Spleen (tissue), 7 donors: ENCODE measurements at regions not wholly inside any gene's neighbourhood (a gene's known extent, or its start where the extent isn't known, plus 50 kb on each side); places are given as distances from the start of the nearest gene placed in this dataset.

Source experiments
- POLR2A ChIP-seq, 3 donors: fragments of 450-650 bp; IDR thresholded peaks; one replicate each; pipeline ENCODE4 v1.5.1; 2017; ENCODE audit warnings: antibody characterized with exemption in 3 of 3, mild to moderate bottlenecking in 1 of 3
- TF ChIP-seq, protein P1 (sequence below), 11 experiments: fragments of 200-600 bp in 7 of 11; fragments of 450-650 bp in 4 of 11; sonication (generic) in 4 of 11; IDR thresholded peaks in 8 of 11; conservative IDR thresholded peaks in 3 of 11; 1 replicate in 7 of 11; 2 replicates in 4 of 11; pipeline versions ENCODE4 v1.4.0 to v1.8.0; 2016 to 2021; ENCODE audit warnings: antibody characterized with exemption in 11 of 11, inconsistent platforms in 4 of 11, mild to moderate bottlenecking in 1 of 11
- donor health status: DM: no; HTN: no; CAD: no; lungs with moderate emphysema.
- donor health status: DM: no; HTN: no; CAD: no.
- donor health status: DM: no; HTN: no; CAD: no.

DNA sequence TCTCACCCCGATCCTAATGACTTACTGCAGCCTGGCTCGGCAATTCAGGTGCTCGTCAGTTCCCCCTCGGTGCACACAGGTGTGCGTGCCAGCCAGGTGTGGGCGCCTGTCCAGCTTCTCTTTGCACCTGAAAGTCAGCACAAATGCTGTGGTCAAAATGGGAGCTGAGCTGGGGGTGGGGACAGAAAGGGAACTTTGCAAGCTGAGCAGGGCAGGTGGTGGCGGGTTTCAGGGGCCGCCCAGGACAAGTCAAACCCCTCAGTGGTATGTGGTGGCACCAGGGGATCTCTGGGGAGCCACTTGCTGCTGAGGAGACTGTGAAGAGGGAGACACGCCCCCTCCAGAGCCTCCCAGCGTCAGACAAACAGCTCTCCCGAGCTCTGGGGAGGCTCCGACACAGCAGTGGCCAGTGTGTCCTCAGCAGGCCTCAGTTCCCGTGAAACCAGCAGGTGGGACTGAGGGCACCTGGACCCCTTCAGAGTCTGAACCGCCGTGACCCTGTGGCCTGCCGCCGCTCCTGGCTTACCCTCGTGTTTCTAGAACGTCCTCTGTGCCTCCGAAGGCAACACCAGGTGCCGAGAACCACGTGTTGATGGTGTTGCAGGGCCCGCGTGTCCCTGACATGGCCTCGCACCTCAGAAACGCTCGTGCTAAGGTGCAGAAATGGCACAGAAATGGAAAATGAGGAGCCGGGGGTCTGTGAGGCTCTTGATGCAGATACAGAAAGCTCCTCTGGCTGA, 233.5 kb upstream of the TNRC6C start:
- TF ChIP-seq, protein P1, sequence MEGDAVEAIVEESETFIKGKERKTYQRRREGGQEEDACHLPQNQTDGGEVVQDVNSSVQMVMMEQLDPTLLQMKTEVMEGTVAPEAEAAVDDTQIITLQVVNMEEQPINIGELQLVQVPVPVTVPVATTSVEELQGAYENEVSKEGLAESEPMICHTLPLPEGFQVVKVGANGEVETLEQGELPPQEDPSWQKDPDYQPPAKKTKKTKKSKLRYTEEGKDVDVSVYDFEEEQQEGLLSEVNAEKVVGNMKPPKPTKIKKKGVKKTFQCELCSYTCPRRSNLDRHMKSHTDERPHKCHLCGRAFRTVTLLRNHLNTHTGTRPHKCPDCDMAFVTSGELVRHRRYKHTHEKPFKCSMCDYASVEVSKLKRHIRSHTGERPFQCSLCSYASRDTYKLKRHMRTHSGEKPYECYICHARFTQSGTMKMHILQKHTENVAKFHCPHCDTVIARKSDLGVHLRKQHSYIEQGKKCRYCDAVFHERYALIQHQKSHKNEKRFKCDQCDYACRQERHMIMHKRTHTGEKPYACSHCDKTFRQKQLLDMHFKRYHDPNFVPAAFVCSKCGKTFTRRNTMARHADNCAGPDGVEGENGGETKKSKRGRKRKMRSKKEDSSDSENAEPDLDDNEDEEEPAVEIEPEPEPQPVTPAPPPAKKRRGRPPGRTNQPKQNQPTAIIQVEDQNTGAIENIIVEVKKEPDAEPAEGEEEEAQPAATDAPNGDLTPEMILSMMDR (IDR thresholded peaks at IDR 0.05 in 8 of 11, conservative IDR thresholded peaks at IDR 0.05 in 3 of 11), result no peak
- no peak for TF ChIP-seq POLR2A (IDR thresholded peaks at IDR 0.05)
